Natural killer cell (primary cell): ENCODE measurements at regions not wholly inside any gene's neighbourhood (a gene's known extent, or its start where the extent isn't known, plus 50 kb on each side); places are given as distances from the start of the nearest gene placed in this dataset.
A peak's percentile ranks its signal among the peaks of the same experiment; 100 is the strongest.

Source experiments
- ATAC-seq, 3 donors: fragments of 150-1000 bp in 2 of 3; fragments of 200-7000 bp in 1 of 3; cut with Tn5 transposase; 1 replicate in 1 of 3; 2 replicates in 2 of 3; pipeline ENCODE4 v1.10.0; 2021; ENCODE audit warnings: mild to moderate bottlenecking in 2 of 3, moderate library complexity in 2 of 3
- DNase-seq, 2 donors: peaks; one replicate each; pipeline versions ENCODE4 v3.0.0 to v3.0.0-alpha.2; 2013 to 2021; ENCODE audit warnings: mixed read lengths in 1 of 2
- H3K27ac ChIP-seq: one replicate; pipeline ENCODE4 v1.5.1; 2013; ENCODE audit warnings: mild to moderate bottlenecking, low read length
- H3K27me3 ChIP-seq: one replicate; pipeline ENCODE4 v1.6.1; 2013; ENCODE audit warnings: low read length; ENCODE audit not compliant: control insufficient read depth, insufficient read depth
- H3K36me3 ChIP-seq: one replicate; pipeline ENCODE4 v1.6.1; 2013; ENCODE audit warnings: low read length; ENCODE audit not compliant: control insufficient read depth, insufficient read depth
- H3K4me1 ChIP-seq: one replicate; pipeline ENCODE4 v1.6.1; 2013; ENCODE audit warnings: low read length; ENCODE audit not compliant: control insufficient read depth, insufficient read depth
- H3K4me3 ChIP-seq: one replicate; pipeline ENCODE4 v1.5.1; 2013; ENCODE audit warnings: low read length
- H3K9me3 ChIP-seq: one replicate; pipeline ENCODE4 v1.6.1; 2013; ENCODE audit warnings: low read length; ENCODE audit not compliant: control insufficient read depth, insufficient read depth
- H3K27ac Mint-ChIP-seq, 2 donors: one replicate each; pipeline ENCODE4 v1.8.0; 2022; ENCODE audit warnings: mild to moderate bottlenecking in 2 of 2, mixed read lengths in 2 of 2, moderate library complexity in 1 of 2
- H3K27me3 Mint-ChIP-seq, 2 donors: one replicate each; pipeline ENCODE4 v1.8.0; 2022; ENCODE audit warnings: low read depth in 2 of 2, mixed read lengths in 2 of 2
- H3K36me3 Mint-ChIP-seq: one replicate; pipeline ENCODE4 v1.8.0; 2022; ENCODE audit warnings: mixed read lengths
- H3K4me1 Mint-ChIP-seq, 2 donors: one replicate each; pipeline ENCODE4 v1.8.0; 2022; ENCODE audit warnings: mixed read lengths in 2 of 2
- H3K4me3 Mint-ChIP-seq: one replicate; pipeline ENCODE4 v1.8.0; 2022; ENCODE audit warnings: mild to moderate bottlenecking, moderate library complexity, mixed read lengths
- H3K9me3 Mint-ChIP-seq, 2 donors: one replicate each; pipeline ENCODE4 v1.8.0; 2022; ENCODE audit warnings: mixed read lengths in 2 of 2
- WGBS: methylation state at CpG from one replicate; pipeline ENCODE4 v1.1.7; 2013; ENCODE audit warnings: missing lambda C conversion rate; ENCODE audit not compliant: insufficient coverage; 5-methylcytosine and 5-hydroxymethylcytosine counted together
- intact Hi-C: fragments of 100-400 bp; cut with micrococcal nuclease; formaldehyde crosslinking; loops from one replicate; pipeline ENCODE4 v1.14.2; 2022
- TF ChIP-seq, protein P1 (sequence below): fragments of 200-600 bp; IDR thresholded peaks from one replicate; pipeline ENCODE4 v1.8.0; 2022; ENCODE audit warnings: antibody characterized with exemption

DNA sequence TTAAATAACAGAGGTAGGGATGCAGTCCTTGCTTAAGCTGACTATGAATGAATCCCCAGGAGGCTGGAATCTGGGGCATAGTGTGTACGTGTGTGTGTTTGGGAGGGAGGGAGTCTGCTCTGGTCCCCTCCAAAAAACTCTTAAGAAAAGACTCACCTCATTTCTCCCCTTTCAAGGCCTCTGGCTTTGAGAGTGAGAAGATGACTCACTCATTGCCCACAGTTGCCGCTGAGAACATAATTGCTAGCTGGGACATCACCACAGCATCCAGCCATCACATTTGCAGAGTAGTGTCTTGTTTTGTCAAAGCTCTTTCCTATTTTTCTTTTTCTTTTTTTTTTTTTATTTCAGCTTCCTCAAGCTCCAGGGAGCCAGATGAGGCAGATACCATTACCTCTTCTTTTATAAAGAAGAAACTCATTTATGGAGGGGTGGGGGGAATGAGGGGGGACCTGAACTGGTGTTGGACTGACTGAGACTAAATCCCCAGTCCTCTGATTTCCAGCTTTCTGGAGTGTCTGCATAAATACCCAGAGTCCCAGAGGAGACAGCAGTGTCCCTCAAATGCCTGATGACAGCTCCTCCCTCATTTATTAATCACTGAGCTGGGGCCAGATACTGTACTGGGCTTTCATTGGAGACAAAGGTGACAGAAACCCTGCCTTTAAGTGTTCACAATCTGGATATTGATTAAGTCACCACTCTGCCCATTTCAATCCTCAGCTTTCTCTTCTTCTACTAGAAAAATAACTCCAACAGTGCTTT lies 61.9 kb upstream of the LAS1L start:
- Mint-ChIP-seq H3K4me3 (peak overlapping the region; percentile 77), H3K9me3 (no peaks in the 10 kb centered on the region), H3K27me3 (no peaks in the 10 kb centered on the region), H3K4me1 (peaks cover 39 to 48% of the 10 kb centered on the region in 2 donors), H3K36me3 (no peaks in the 10 kb centered on the region), H3K27ac (peak overlapping the region; percentile 83 to 85)
- Histone ChIP-seq H3K9me3 (no peaks in the 10 kb centered on the region), H3K4me3 (no peak overlapping the region), H3K36me3 (no peaks in the 10 kb centered on the region), H3K27me3 (no peaks in the 10 kb centered on the region), H3K4me1 (peaks cover 54% of the 10 kb centered on the region), H3K27ac (peak overlapping the region; percentile 97)
- no CpG with 5 or more reads among the region's 2 CpGs for WGBS
- DNase-seq (peak; percentile 38 to 80), ATAC-seq (peak; percentile 62 to 74 (median 68))
- intact Hi-C loops: no loop called here
- TF ChIP-seq, protein P1, sequence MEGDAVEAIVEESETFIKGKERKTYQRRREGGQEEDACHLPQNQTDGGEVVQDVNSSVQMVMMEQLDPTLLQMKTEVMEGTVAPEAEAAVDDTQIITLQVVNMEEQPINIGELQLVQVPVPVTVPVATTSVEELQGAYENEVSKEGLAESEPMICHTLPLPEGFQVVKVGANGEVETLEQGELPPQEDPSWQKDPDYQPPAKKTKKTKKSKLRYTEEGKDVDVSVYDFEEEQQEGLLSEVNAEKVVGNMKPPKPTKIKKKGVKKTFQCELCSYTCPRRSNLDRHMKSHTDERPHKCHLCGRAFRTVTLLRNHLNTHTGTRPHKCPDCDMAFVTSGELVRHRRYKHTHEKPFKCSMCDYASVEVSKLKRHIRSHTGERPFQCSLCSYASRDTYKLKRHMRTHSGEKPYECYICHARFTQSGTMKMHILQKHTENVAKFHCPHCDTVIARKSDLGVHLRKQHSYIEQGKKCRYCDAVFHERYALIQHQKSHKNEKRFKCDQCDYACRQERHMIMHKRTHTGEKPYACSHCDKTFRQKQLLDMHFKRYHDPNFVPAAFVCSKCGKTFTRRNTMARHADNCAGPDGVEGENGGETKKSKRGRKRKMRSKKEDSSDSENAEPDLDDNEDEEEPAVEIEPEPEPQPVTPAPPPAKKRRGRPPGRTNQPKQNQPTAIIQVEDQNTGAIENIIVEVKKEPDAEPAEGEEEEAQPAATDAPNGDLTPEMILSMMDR: no peak

DNA sequence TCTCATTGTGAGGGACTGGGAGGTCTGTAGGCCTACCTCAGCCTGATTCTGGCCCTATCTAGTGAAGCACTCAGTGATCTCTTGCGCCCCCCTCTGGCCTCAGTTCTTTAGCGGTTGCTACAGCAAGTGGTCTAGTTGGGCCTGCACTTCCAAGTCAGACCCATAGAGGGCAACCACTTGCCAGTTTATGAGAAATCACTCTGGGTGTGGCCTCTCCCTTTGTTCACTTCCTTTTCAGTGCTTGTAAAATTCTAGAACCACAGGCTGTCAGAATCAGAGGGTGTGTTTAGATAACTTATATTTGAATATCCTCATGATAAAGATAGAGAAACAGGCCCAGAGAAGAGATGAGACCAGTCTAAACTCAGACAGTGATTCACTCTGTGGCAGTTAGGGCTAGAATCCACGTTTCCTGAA lies 60.9 kb upstream of the LAS1L start:
- TF ChIP-seq, protein P1: peak; percentile 86
- intact Hi-C loops: loop anchor here (1.0 to 2.0 kb wide), 4 partner anchors 73 to 391 kb away; no protein-coding TSS in a partner anchor
- Mint-ChIP-seq H3K27ac (peak overlapping the region; percentile 83 to 85), H3K4me1 (peaks cover 37 to 48% of the 10 kb centered on the region in 2 donors), H3K27me3 (no peaks in the 10 kb centered on the region), H3K9me3 (no peaks in the 10 kb centered on the region), H3K36me3 (no peaks in the 10 kb centered on the region), H3K4me3 (peak overlapping the region; percentile 77)
- no peaks in the 10 kb centered on the region for H3K9me3 ChIP-seq
- H3K36me3 ChIP-seq: no peaks in the 10 kb centered on the region
- peak overlapping the region; percentile 97 for H3K27ac ChIP-seq
- 0% methylated on average over 3 of the region's 3 CpGs for WGBS
- H3K4me3 ChIP-seq: no peak overlapping the region
- DNase-seq (peak; percentile 82 to 94), ATAC-seq (peak; percentile 80 to 97 (median 88))
- H3K27me3 ChIP-seq: no peaks in the 10 kb centered on the region
- H3K4me1 ChIP-seq: peaks cover 47% of the 10 kb centered on the region

DNA sequence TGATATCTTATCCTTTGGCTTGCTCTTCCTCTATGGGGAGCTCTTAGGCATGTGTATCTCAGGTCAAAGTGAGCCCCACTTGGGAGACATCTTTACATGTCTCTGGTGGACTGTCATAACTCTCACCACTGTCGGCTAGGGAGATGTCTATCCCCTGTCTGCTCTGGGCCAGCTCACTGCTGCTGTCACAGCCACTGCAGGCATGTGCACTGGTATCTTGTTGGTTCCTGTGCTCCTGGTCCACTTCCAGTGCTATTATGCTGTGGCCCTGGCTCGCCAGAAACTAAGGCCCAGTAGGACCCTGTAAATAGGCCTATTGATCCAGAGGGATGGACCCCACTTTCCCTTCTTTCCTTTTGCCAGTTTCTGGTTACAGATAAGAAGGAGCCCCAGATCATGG lies 56.6 kb upstream of the LAS1L start:
- no peaks in the 10 kb centered on the region for H3K27me3 ChIP-seq
- H3K27me3 Mint-ChIP-seq: peaks cover 0 to 14% of the 10 kb centered on the region in 2 donors
- H3K27ac ChIP-seq: no peak overlapping the region
- H3K27ac Mint-ChIP-seq: no peak overlapping the region
- no peak overlapping the region for H3K4me3 ChIP-seq
- H3K4me3 Mint-ChIP-seq: no peak overlapping the region
- H3K4me1 Mint-ChIP-seq: peaks cover 13 to 14% of the 10 kb centered on the region in 2 donors
- DNase-seq (no peak), ATAC-seq (no peak)
- 98% methylated on average over 2 of the region's 2 CpGs for WGBS
- H3K4me1 ChIP-seq: peaks cover 12% of the 10 kb centered on the region
- no peaks in the 10 kb centered on the region for H3K9me3 ChIP-seq
- H3K36me3 ChIP-seq: no peaks in the 10 kb centered on the region
- intact Hi-C loops: no loop called here
- H3K36me3 Mint-ChIP-seq: no peaks in the 10 kb centered on the region
- TF ChIP-seq, protein P1: no peak
- H3K9me3 Mint-ChIP-seq: no peaks in the 10 kb centered on the region
